NOMO-1 treated with DMSO at 0.1 percent for 48 hours (cell line): ENCODE measurements at regions not wholly inside any gene's neighbourhood (a gene's known extent, or its start where the extent isn't known, plus 50 kb on each side); places are given as distances from the start of the nearest gene placed in this dataset.
"Not testable (repeated sequence)": the region's sequence is repeated elsewhere in the genome, so short reads cannot be mapped to it uniquely, and the experiment has no call there.

ENCODE experiments used
- DNase-seq: peaks from one replicate; lab custom pipeline; 2025; ENCODE audit not compliant: unreplicated experiment; lab: John Stamatoyannopoulos, UW

DNA sequence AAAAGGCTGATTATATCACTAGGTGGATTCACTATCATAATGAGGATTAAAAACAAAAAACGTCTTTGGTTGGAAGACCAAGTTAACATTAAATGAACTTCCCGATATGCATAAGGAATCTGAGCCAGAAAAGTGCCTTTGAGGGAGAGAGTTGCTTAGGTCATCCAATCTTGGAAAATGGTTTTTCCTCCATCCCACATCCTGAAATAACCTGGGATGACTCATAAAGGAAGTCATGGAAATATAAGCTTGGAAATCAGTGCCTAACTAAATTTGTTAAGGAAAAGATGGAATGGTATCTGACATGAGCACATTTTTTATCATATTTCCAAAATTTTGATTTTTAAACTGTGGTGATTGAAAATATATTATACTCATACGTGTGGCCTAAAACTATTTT, 66.0 kb downstream of the KBTBD8 start:
- no peak for DNase-seq

DNA sequence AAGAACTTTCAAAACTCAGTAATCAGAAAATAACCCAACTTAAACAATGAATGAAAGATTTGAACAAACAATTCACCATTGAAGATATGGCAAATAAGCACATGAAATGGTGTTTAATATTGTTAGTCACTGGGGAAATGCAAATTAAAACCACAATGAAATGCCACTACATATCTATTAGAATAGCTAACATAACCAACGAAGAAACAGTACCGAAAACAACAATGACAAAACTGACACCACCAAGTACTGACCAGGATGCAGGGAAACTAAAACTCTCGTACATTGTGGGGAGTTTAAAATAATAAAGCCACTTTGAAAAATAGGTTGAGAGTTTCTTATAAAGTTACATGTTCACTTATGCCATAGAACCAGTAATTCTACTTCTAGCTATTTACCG, 69.1 kb downstream of the KBTBD8 start:
- DNase-seq = no peak

DNA sequence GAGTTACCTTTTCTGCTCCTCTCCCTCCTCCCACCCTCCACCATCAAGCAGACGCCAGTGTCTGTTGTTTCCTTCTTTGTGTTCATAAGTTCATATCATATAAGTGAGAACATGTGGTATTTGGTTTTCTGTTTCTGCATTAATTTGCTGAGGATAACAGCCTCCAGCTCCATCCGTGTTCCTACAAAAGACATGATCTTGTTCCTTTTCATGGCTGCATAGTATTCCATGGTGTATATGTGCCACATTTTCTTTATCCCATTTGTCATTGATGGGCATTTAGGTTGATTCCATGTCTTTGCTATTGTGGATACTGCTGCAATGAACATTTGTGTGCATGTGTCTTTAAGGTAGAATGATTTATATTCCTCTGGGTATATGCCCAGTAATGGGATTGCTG, 74.5 kb downstream of the KBTBD8 start:
- DNase-seq = not testable (repeated sequence)

DNA sequence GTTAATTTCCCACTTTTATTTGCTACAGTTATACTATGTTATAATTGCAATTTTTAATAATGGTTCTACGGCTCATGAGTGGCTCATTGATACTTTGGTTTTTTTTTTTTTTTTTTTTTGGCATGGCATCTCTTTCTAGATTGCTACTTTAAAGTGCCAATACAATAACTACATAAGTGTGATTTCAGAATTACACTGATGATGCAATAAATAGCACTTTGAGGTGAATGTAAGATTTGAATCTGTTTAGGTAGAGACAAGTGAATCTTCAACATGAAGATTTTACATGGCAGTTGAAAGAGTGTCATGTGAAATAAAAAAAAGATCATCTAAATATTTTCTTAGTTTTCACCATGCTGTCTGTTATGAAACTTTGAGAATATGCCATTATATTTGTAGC, 75.7 kb downstream of the KBTBD8 start:
- DNase-seq = no peak

DNA sequence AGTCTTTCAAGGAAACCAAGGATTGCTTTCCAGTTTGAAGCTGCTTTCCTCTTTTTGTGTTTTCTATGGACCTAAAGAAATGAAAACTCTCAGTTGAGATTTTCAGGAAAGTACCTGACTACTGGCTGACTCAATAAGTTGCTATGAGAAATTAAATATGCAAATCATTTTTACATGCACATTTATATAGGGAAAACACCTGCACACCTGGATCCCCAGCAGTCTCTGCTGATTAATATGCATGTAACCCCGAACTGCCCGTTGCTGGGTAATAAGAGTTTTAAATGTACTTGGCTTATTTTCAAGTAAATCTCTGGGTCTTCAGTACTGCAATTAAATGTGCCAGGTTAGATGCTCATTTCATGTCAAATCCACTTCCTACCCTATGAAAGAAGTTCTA, 77.2 kb downstream of the KBTBD8 start:
- DNase-seq = no peak

DNA sequence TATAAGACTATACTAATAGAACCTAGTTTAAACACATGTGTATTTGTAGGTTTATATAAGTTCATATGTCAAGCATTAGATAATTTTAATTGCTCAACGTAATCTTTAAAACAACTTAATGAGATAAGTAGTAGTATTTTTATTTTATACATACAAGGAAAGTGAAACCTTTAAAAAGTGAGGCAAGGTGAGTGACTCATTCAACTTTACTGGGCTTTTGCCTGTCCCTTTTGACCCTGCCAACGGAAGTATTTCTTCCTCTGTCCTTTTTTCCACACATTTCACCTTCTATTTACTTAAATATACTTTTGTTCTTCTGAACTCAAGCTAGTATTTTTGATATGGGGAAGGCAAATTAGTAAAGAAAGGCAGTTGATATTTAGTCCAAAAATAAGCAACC, 78.5 kb downstream of the KBTBD8 start:
- DNase-seq = peak; percentile 6

DNA sequence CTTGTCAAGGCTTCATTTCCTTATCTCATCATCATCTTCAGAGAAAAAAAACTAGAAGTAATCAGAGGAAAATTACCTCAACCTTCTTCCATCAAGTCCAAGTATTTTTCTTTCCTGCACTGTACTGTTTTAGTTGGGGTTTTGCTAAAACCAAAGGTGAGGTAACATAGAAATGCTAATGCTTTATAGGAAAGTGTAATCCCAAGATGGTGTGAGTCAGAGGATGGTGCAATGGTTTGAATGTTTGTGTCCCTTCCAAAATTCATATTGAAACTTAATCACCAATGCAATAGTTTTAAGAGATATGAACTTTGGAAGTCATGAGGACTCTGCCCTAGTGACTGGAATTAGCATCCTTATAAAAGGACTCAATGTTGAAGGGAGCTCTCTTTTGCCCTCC, 79.5 kb downstream of the KBTBD8 start:
- DNase-seq = no peak

DNA sequence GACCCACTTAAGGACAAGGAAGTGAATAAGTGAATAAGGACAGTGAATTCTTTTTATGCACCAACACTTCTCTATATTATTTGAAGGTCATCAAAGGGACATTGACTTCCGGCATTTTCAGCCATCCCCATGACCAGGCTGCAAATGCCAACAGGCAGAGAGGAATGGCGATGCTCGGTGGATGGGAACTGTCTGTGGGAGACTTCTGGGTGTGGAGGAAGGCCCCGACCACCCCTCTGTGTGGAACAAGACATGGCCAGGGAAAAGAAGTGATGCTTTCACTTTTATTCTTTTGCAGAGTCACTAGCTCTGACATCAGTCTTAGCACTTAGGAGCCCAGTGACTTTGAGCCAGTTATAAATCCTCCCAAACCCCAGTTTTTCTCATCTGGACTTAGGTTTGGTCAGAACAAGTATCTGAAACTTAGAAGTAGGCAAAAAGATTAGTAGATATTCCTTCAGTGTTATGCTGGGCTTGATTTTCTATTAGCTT, 84.5 kb downstream of the KBTBD8 start:
- no peak for DNase-seq

DNA sequence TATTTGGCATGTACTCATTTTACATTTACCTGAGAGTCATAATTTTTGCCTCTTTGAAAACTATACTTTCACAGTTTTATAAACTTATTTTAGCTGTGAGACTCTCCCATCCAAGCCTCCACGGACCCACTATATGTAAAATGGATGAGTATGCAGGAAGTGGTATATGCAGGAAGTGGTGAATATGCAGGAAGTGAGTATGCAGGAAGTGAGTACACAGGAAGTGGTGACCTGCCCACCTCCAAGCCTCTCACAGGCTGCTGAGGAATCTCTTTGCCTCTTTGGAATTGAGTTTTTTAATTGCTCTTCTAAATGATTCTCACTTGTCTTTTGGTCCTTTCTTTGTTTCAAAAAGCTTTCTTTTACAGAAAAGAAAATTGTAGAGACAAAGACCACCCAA, 85.2 kb downstream of the KBTBD8 start:
- peak; percentile 26 for DNase-seq

DNA sequence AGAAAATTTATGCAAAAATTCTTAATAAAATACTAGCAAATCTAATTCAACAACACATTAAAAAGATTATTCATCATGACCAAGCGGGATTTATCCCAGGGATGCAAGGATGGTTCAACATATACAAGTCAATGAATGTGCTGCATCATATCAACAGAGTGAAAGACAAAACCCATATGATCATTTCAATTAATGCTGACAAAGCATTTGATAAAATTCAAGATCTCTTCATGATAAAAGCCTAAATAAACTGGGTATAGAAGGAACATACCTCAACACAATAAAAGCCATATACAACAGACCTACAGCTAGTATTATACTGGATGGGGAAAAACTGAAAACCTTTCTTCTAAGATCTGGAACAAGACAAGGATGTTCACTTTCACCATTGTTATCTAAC, 89.7 kb downstream of the KBTBD8 start:
- DNase-seq = no peak

DNA sequence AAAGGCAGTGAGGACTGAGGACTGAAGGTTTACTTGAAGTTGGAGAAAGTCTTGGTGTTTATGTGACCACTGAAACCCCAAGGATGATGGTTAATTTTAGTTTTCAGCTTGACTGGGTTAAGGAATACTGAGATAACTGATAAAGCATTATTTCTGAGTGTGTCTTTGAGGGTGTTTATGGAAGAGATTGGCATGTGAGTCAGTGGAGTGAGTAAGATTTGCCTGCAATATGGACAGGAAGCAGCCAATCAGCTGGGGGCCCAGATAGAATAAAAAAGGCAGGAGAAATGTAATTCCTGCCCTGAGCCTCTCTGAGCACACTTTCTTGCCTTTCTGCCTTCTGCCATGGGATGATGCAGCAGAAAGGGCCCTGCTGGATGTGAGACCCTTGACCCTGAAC, 92.4 kb downstream of the KBTBD8 start:
- DNase-seq = no peak

DNA sequence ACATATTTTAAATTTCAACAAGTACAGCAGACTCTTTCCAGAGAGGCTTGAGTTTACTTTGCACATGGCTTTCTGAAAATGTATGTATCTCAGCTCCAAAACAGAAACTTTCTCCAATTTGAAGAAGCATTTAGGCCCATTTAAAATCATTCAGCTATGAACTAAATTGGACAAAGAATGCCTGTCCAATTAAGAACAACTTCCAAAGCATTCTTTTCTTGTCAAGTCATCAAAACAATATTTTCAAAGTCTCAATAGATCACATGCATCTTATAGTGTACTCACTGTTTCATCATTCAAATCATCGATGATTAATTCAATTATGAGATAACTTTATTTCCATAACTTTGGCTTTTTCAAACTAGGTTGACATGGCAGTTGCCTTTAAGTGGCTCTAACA, 95.2 kb downstream of the KBTBD8 start:
- DNase-seq = no peak

DNA sequence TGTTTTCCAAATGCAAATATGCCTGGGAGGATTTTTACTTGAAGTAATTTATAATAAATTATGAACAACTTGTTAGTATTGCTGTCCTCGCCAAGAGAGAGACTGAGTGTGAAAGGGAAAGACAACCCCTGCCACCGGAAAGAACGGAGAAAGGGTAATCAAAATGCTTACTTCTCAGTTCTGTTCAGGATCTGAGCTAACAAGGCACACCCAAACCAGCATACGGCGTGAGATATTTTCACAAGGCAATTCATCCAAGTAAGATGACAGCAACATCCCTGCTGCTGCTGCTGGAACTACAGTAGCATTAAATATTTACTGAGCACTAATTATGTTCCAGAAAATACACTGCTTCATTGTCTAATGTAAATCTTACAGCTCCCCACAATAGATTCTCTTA, 96.1 kb downstream of the KBTBD8 start:
- peak; percentile 33 for DNase-seq

DNA sequence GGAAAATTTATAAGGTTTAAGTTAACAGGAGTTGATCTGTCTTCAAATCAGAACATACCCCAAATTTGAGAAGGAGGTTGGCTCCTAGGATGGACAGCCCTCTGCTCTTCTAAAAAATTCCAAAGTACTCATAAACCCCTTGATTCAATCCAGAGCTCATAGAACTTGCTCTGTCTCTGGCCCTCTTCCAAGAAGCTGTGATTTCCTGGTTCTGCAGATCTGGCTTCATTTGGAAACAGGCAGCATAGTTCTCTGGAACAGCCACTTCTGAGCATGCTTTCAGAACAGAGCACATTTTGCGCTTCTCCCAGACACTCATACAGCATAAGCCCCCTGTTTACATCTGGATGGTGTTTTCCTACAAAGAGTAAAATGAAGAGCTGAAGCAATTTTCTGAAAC, 96.7 kb downstream of the KBTBD8 start:
- DNase-seq = no peak

DNA sequence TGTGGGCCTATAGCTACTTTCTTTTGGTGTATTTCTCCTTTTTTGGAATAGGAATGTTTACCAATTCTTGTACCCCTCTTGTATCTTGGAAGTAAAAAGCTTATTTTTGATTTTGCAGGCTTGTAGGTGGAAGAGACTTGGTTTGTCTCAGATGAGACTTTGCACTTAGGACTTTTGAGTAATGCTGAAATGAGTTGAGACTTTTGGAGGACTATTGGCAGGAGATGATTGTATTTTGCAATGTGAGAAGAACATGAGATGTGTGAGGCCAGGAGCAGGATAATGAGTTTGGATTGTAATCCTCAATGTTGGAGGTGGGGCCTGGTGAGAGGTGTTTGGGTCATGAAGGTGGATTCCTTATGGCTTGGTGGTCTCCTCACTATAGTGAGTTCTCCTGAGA, 106.3 kb downstream of the KBTBD8 start:
- DNase-seq = no peak

DNA sequence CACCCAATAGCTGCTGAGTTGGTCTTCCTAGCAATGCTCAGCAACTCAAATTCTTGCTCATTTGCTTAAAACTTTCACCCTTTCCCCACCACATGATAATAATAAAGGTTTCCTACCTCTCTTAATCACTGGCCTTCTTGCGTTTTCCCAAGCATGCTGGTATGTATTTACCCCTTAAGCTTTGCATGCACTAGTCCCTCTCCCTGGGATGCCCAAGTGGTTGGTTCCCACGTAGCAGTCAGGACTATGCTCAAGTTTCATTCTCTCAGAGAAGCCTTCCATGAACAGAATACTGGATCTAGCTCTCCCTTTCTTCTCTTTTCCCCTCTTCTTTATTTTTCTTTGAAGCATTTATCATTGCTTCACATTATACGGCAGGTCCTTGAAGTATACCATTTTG, 108.8 kb downstream of the KBTBD8 start:
- no peak for DNase-seq

DNA sequence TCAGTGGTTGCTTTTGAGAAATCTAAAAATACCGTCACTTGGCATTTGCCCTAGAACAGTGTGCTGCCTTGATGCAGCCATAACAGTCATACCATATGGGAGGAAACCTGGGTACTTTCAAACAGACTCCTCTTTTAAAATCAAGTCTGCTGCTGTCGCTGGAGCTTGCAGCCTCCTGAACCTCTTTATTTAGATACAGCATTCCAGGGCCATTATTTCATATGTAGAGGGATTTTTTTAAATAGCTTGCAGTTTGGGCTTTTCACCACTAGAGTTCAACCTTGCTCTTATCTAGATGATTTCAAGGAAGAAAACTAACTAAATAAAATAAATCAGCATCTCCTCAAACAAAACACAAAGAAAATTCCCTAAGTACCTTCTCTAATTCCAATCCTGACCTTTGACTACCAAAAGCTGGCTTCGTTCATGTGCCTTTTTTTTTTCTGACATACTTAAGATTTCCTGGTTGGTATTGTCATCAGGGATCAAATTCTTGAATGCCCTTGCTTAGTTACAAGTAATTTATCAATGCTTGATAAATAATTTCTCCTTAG, 111.6 kb downstream of the KBTBD8 start:
- DNase-seq = no peak

DNA sequence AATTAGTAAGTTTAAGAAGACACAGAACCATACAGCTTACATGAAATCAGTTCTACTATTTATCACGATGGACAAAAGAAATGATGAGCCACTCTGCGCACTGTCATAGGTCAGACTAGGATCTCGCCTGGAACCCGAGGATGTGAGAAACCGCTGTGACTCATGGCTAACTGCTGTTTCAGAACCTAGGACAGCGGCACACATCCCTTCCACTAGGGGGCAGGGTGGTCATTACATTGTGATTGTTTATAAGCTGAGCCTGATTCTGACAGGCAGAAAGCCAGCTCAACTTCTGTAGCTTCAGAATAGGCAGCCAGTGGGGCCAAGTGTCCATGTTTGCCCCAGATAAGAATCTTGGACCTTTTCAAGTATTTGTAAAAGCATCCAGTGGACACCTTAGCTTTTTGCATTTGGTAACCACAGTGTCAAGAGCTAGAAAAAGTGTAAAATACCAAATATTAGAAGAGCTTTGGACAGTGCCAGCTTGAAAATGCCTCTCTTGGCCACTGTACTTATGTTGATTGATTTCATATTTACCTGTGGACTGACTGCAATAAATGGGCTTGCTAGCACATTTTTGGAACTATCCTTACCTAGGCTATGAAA, 115.8 kb downstream of the KBTBD8 start:
- DNase-seq = peak; percentile 77

DNA sequence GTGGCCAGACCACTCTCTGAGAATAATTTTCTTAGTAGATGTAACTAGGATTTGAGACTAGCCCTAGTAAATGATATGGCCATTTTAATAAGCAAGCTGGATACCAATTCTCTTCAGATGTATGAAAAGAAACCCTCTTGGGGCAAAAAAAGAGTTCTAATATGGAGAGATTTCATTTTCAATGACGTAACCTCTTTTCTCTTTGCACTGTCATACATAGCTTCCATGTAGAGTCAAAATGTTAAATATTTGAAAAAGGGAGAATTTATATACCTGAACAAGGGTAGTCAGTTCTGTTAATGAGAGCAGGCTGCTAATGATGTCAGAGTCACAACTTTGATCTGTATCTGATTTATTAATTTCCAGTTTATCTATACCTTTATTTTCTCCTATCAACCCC, 120.0 kb downstream of the KBTBD8 start:
- no peak for DNase-seq

DNA sequence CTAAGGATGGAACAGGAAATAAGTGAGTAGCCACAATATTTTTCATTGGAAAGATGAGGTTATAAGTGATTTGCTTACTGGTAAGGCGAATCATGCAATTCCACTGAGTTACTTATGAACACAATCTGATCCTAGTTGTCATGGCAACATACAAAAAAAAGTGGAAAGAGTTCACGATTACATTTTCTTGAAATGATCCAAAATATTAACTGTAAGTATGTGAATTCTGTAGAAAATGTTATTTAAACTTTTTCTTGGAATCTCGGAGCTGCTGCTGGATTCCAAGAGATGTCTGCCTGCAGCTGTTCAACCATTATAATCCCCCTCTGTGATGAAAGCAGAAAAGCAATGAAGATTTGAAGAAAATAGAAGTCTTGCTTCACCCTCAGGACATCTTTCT, 120.5 kb downstream of the KBTBD8 start:
- DNase-seq = no peak

DNA sequence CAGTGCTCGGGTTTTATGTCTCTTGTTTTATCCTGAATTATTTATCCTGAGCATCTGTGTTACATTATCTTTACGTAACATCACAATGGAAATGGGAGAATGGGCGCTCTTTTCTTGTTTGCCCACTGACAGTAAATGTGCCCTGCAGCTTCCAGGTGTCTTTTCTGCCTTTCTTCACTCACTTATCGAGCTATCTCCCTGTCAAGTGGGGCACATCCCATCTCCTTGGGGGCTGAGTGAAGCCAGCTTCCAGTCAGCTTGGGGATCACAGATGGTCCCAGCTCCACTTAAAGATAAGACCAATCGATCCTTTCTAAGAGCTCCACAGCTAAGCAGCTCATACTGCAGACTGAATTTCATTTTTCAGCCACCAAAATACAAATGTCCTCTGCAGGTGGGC, 125.8 kb downstream of the KBTBD8 start:
- DNase-seq = no peak

DNA sequence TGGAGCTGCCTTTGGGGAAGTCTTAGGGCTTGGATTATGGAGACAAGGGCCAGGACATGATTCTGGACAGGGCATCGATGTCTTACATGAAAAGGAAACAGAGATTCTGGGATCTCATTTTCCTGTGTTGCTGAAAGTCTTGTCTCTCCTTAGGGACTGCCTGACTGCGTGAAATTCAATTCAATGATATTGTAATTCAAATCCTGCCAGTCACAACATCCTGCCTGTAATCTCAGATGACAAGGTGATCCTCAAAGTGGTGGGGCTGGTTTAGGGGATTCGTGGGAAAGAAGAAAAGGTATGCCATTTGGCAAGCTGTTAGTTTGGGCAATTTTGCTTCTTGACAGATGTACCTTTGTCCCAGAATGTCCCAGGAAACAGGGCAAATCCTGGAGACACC, 129.1 kb downstream of the KBTBD8 start:
- DNase-seq = no peak

DNA sequence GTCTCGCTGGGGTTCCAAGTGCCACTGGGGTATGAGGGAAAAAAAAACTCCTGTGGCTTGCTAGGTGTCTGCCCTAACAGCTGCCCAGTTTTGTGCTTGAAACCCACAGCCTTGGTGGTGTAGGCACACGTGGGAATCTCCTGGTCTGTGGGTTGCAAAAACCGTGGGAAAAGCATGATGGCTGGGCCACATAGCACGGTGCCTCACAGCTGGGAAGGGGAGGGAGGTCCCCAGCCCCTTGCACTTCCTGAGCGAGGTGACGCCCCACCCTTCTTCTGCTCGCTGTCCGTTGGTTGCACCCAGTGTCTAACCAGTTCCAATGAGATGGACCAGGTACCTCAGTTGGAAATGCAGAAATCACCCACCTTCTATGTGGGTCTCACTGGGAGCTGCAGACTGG, 144.3 kb downstream of the KBTBD8 start:
- DNase-seq = no peak
